ENCODE measurements at regions not wholly inside any gene's neighbourhood (a gene's known extent, or its start where the extent isn't known, plus 50 kb on each side); places are given as distances from the start of the nearest gene placed in this dataset.

DNA sequence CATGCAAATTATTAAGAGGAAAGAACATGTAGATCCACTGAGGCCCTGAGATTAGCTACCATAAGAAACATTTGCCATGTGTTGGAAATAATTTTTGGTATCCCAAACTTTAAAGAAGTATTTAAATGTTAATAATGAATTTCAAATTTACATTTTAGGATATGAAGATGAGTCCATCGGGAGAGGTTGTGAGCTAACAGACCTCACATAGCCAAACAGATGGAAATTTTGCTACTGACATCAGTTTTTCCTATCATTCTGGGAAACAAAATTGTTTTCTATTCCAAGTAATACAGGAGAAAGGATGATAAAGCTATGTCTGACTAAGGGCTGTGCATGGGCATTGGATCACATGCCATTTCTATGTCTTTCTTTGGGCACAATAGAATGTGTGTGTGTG lies 809.6 kb downstream of the TENT5A start:
- Histone ChIP-seq H3K4me1 (ENCODE audit: control insufficient read depth in 1 of 2, insufficient read depth in 2 of 2, low read length in 2 of 2) (no peaks in the 10 kb centered on the region), H4K20me1 (ENCODE audit: insufficient read depth) (no peaks in the 10 kb centered on the region), H3K4me3 (replicated peaks in 1 of 2; ENCODE audit: low read depth in 1 of 2, low read length in 2 of 2) (no peak overlapping the region), H2AFZ (ENCODE audit: low read depth, low read length, poor library complexity, severe bottlenecking) (no peak overlapping the region), H3K9me2 (ENCODE audit: insufficient read depth) (no peaks in the 10 kb centered on the region), H3K4me2 (ENCODE audit: low read length) (no peak overlapping the region), H3K36me3 (ENCODE audit: control insufficient read depth in 1 of 2, insufficient read depth in 2 of 2, low read length in 2 of 2) (no peaks in the 10 kb centered on the region), H3K27ac (ENCODE audit: low read depth, low read length) (no peak overlapping the region), H3K9me3 (ENCODE audit: control insufficient read depth in 1 of 2, insufficient read depth in 1 of 2, low read depth in 1 of 2, low read length in 2 of 2) (no peaks in the 10 kb centered on the region), H3K9ac (ENCODE audit: low read length) (no peak overlapping the region), H3K27me3 (ENCODE audit: insufficient read depth, low read length) (no peaks in the 10 kb centered on the region), H3K79me2 (ENCODE audit: insufficient read depth, low read length) (no peaks in the 10 kb centered on the region)
- ATAC-seq, result no peak
- ChIA-PET POLR2A (no interaction called here), CTCF (no interaction called here), RAD21 (ENCODE audit: low non-redundant PET in 1 of 2, low total read pairs in 2 of 2, uncharacterized antibody in 2 of 2, unreplicated experiment in 2 of 2) (no interaction called here)
- BruUV-seq (replicated peaks), result no TSS peak
- intact Hi-C loops (cut with micrococcal nuclease), result no loop called here
- no peak for DNase-seq (ENCODE audit: low read depth, low spot score)
- TF ChIP-seq JUND (IDR thresholded peaks at IDR 0.05) (no peak), POLR2A (IDR thresholded peaks at IDR 0.05; ENCODE audit: borderline replicate concordance, extremely low read depth, insufficient read depth, insufficient read length) (no peak), SIN3A (IDR thresholded peaks at IDR 0.05; ENCODE audit: low read depth) (no peak), POLR2AphosphoS5 (IDR thresholded peaks at IDR 0.05; ENCODE audit: low read depth, low read length) (no peak), RAD21 (IDR thresholded peaks at IDR 0.05; ENCODE audit: low read depth) (no peak), SRF (IDR thresholded peaks at IDR 0.05; ENCODE audit: low read depth) (no peak), ELF1 (IDR thresholded peaks at IDR 0.05; ENCODE audit: borderline replicate concordance, low read depth) (no peak), CEBPB (IDR thresholded peaks at IDR 0.05; ENCODE audit: low read depth) (no peak), EZH2 (IDR thresholded peaks at IDR 0.05) (no peak), SP1 (IDR thresholded peaks at IDR 0.05; ENCODE audit: low read depth) (no peak), YY1 (IDR thresholded peaks at IDR 0.05; ENCODE audit: extremely low read depth, insufficient replicate concordance, low read depth, low read length) (no peak), TCF7L2 (IDR thresholded peaks at IDR 0.05; ENCODE audit: borderline replicate concordance, extremely low read depth, insufficient read depth, insufficient read length) (no peak), ZNF274 (IDR thresholded peaks at IDR 0.05; ENCODE audit: low read depth, low read length) (no peak), CBX3 (IDR thresholded peaks at IDR 0.05; ENCODE audit: low read depth) (no peak), ZFX (IDR thresholded peaks at IDR 0.05) (no peak)
- TF ChIP-seq, protein P1, sequence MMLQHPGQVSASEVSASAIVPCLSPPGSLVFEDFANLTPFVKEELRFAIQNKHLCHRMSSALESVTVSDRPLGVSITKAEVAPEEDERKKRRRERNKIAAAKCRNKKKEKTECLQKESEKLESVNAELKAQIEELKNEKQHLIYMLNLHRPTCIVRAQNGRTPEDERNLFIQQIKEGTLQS (IDR thresholded peaks at IDR 0.05), result no peak
- TF ChIP-seq, protein P2, sequence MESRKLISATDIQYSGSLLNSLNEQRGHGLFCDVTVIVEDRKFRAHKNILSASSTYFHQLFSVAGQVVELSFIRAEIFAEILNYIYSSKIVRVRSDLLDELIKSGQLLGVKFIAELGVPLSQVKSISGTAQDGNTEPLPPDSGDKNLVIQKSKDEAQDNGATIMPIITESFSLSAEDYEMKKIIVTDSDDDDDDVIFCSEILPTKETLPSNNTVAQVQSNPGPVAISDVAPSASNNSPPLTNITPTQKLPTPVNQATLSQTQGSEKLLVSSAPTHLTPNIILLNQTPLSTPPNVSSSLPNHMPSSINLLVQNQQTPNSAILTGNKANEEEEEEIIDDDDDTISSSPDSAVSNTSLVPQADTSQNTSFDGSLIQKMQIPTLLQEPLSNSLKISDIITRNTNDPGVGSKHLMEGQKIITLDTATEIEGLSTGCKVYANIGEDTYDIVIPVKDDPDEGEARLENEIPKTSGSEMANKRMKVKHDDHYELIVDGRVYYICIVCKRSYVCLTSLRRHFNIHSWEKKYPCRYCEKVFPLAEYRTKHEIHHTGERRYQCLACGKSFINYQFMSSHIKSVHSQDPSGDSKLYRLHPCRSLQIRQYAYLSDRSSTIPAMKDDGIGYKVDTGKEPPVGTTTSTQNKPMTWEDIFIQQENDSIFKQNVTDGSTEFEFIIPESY (IDR thresholded peaks at IDR 0.05; ENCODE audit: extremely low read depth, insufficient replicate concordance, low read length), result no peak
- TF ChIP-seq, protein P3, sequence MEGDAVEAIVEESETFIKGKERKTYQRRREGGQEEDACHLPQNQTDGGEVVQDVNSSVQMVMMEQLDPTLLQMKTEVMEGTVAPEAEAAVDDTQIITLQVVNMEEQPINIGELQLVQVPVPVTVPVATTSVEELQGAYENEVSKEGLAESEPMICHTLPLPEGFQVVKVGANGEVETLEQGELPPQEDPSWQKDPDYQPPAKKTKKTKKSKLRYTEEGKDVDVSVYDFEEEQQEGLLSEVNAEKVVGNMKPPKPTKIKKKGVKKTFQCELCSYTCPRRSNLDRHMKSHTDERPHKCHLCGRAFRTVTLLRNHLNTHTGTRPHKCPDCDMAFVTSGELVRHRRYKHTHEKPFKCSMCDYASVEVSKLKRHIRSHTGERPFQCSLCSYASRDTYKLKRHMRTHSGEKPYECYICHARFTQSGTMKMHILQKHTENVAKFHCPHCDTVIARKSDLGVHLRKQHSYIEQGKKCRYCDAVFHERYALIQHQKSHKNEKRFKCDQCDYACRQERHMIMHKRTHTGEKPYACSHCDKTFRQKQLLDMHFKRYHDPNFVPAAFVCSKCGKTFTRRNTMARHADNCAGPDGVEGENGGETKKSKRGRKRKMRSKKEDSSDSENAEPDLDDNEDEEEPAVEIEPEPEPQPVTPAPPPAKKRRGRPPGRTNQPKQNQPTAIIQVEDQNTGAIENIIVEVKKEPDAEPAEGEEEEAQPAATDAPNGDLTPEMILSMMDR (IDR thresholded peaks at IDR 0.05 in 2 of 3, conservative IDR thresholded peaks at IDR 0.05 in 1 of 3; ENCODE audit: borderline replicate concordance in 1 of 3, insufficient read depth in 1 of 3, low read depth in 2 of 3, low read length in 2 of 3), result no peak
- TF ChIP-seq, protein P4, sequence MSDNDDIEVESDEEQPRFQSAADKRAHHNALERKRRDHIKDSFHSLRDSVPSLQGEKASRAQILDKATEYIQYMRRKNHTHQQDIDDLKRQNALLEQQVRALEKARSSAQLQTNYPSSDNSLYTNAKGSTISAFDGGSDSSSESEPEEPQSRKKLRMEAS (IDR thresholded peaks at IDR 0.05), result no peak
- TF ChIP-seq, protein P5, sequence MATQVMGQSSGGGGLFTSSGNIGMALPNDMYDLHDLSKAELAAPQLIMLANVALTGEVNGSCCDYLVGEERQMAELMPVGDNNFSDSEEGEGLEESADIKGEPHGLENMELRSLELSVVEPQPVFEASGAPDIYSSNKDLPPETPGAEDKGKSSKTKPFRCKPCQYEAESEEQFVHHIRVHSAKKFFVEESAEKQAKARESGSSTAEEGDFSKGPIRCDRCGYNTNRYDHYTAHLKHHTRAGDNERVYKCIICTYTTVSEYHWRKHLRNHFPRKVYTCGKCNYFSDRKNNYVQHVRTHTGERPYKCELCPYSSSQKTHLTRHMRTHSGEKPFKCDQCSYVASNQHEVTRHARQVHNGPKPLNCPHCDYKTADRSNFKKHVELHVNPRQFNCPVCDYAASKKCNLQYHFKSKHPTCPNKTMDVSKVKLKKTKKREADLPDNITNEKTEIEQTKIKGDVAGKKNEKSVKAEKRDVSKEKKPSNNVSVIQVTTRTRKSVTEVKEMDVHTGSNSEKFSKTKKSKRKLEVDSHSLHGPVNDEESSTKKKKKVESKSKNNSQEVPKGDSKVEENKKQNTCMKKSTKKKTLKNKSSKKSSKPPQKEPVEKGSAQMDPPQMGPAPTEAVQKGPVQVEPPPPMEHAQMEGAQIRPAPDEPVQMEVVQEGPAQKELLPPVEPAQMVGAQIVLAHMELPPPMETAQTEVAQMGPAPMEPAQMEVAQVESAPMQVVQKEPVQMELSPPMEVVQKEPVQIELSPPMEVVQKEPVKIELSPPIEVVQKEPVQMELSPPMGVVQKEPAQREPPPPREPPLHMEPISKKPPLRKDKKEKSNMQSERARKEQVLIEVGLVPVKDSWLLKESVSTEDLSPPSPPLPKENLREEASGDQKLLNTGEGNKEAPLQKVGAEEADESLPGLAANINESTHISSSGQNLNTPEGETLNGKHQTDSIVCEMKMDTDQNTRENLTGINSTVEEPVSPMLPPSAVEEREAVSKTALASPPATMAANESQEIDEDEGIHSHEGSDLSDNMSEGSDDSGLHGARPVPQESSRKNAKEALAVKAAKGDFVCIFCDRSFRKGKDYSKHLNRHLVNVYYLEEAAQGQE (IDR thresholded peaks at IDR 0.05; ENCODE audit: low read depth), result no peak
